Cardiac muscle cell (in vitro differentiated cells and primary cell): ENCODE measurements at regions not wholly inside any gene's neighbourhood (a gene's known extent, or its start where the extent isn't known, plus 50 kb on each side); places are given as distances from the start of the nearest gene placed in this dataset.

Experiments
- DNase-seq, 2 donors: peaks; one replicate each; pipeline versions ENCODE4 v3.0.0 to v3.0.0-alpha.2; 2010 to 2017; ENCODE audit warnings: low read depth in 1 of 2, low spot score in 1 of 2
- H3K27ac ChIP-seq: fragments of 200-600 bp; sonication (generic); 2 replicates; pipeline ENCODE4 v1.5.1; 2016
- H3K27me3 ChIP-seq: fragments of 200-600 bp; sonication (generic); 2 replicates; pipeline ENCODE4 v1.6.0; 2016; ENCODE audit warnings: control low read depth
- H3K36me3 ChIP-seq: fragments of 200-600 bp; sonication (generic); 2 replicates; pipeline ENCODE4 v1.5.1; 2016; ENCODE audit warnings: control low read depth
- H3K4me1 ChIP-seq: fragments of 200-600 bp; sonication (generic); 2 replicates; pipeline ENCODE4 v1.8.1; 2017; ENCODE audit warnings: low read depth, mild to moderate bottlenecking, mixed run types
- H3K4me3 ChIP-seq: fragments of 200-600 bp; sonication (generic); 2 replicates; pipeline ENCODE4 v1.5.1; 2016; ENCODE audit warnings: mild to moderate bottlenecking
- H3K9me3 ChIP-seq: fragments of 200-600 bp; sonication (generic); 2 replicates; pipeline ENCODE4 v1.5.1; 2017; ENCODE audit warnings: low read depth, mild to moderate bottlenecking, control low read depth
- TF ChIP-seq, protein P1 (sequence below): IDR thresholded peaks from 2 replicates; pipeline ENCODE4 v1.5.1; 2012; ENCODE audit warnings: low read depth, mild to moderate bottlenecking, low read length

DNA sequence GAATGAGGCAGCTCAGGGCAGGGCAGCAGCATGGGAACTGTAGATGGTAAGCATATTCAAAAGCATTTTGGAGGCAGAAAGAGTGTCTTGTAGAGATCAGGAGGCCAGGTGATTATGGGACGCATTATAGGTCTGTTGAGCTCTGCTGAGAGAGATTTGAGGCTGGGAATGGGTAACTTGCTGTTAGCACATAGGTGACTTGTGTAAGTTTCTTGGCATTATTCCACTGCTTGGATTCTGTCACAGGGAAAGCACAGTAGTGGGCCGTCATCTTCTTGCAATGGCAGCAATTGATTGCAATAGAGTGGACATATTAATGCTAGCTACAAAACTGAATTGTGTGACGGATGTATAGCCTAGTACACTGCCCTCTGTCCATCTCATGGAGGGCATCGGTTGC, 434.3 kb upstream of the IGFBP3 start:
- DNase-seq, result no peak
- Histone ChIP-seq H3K36me3 (no peaks in the 10 kb centered on the region), H3K27me3 (no peaks in the 10 kb centered on the region), H3K27ac (no peak overlapping the region), H3K4me1 (peaks cover 5% of the 10 kb centered on the region), H3K4me3 (no peak overlapping the region), H3K9me3 (no peaks in the 10 kb centered on the region)
- TF ChIP-seq, protein P1, sequence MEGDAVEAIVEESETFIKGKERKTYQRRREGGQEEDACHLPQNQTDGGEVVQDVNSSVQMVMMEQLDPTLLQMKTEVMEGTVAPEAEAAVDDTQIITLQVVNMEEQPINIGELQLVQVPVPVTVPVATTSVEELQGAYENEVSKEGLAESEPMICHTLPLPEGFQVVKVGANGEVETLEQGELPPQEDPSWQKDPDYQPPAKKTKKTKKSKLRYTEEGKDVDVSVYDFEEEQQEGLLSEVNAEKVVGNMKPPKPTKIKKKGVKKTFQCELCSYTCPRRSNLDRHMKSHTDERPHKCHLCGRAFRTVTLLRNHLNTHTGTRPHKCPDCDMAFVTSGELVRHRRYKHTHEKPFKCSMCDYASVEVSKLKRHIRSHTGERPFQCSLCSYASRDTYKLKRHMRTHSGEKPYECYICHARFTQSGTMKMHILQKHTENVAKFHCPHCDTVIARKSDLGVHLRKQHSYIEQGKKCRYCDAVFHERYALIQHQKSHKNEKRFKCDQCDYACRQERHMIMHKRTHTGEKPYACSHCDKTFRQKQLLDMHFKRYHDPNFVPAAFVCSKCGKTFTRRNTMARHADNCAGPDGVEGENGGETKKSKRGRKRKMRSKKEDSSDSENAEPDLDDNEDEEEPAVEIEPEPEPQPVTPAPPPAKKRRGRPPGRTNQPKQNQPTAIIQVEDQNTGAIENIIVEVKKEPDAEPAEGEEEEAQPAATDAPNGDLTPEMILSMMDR, result no peak

DNA sequence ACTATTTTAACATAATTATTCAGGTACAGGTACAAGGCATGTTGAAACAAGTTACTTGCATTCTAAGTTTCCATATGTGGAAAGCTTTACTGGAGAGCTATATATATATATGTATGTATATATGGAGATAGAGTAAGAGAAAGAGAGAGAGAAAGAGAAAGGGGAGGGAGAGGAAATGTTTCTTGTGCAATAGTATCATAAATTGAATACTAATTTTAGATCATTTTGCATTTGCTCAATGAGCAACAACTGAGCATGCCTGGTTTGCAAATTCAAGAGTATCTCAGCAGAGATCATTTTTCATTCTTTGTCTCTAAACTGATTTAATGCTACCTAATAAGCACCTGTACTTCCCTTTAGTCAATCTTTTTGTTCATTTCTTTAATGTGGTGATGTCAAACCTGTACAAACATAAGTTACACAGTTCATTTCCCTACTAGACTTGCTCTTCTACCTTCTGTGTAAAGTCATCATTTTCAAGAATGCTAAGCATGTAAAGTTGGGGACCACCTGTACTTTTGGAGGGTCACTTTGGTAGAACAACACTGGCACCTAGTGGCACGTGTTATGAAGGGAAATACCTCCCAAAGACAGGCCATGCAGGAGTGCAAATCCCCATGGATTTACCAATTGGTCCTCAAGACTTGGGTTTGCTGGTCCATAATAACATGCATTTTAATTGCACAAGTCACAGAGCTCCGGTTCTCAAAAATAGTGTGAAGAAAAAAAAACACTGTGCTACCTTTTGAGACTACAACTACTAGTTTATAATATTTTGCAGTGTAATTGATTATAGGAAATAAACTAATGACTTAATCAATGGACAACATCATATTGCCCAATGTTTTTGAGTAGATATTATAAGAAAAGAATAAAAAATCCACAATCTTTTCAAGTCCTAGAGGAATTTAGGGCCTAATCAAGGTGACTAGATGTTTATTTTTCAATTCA, 431.2 kb upstream of the IGFBP3 start:
- no peak overlapping the region for H3K27ac ChIP-seq
- peaks cover 5% of the 10 kb centered on the region for H3K4me1 ChIP-seq
- H3K4me3 ChIP-seq, result no peak overlapping the region
- TF ChIP-seq, protein P1, result peak; percentile 72
- no peaks in the 10 kb centered on the region for H3K27me3 ChIP-seq
- no peaks in the 10 kb centered on the region for H3K9me3 ChIP-seq
- DNase-seq, result peak; percentile 80 to 82
- H3K36me3 ChIP-seq, result no peaks in the 10 kb centered on the region

DNA sequence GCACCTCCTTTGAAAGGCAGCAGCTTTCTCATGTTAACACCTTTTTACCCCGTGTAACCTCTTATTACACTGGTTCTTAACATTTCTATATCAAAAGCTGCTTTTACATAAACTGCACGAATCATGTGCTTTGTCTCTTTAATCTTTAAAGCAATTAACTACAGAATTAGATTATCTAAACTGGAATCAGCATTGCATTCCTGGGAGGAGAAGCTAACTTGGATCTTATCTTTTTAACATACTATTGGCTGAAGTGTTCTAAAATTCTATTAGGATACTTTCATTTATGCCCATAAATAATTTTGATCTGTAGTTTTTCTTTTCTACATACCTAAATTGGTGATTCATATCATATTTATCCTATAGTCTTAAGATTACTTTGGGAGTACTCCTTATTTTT, 428.4 kb upstream of the IGFBP3 start:
- Histone ChIP-seq H3K27ac (no peak overlapping the region), H3K9me3 (no peaks in the 10 kb centered on the region), H3K4me1 (no peaks in the 10 kb centered on the region), H3K4me3 (no peak overlapping the region), H3K36me3 (no peaks in the 10 kb centered on the region), H3K27me3 (no peaks in the 10 kb centered on the region)
- no peak for DNase-seq
- TF ChIP-seq, protein P1, result no peak

DNA sequence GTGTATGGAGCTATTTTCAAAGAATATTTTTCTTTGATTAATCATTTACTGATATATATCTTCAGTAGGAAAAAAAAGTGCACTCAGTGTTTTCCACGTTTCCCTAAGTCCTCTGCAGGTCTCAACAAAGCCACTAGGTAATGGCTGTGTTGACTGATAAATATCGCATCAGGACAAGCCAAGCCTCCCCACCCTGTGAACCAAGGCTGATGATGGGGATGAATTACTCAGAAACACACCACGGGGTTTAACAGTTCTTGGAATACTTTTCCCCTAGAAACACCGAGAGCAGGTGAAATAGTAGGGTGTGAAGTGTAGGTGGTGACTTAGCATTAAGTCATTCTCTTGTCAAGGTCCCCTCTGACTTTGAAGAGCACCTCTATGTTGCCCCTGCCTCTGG, 423.5 kb upstream of the IGFBP3 start:
- Histone ChIP-seq H3K27me3 (no peaks in the 10 kb centered on the region), H3K36me3 (no peaks in the 10 kb centered on the region), H3K9me3 (no peaks in the 10 kb centered on the region), H3K4me3 (no peak overlapping the region), H3K27ac (no peak overlapping the region), H3K4me1 (no peaks in the 10 kb centered on the region)
- TF ChIP-seq, protein P1, result no peak
- no peak for DNase-seq

DNA sequence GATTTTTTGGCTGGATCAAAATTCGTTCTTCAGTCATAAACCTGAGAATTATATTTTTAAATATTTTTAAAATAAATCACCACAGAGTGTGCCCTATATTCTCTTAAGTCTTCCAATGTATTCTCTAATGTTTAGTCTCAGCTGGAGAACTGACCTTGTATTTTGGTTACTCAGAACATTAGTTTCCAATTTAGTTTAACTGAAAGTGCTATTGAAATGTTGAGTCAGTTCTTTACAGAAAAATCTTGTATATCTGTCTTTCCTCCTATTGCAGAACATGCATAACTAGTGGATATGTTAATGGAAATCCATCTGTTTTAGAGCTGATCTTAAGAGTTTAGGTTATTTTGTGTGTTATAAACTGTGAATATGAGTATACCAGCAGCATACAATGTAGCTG, 422.7 kb upstream of the IGFBP3 start:
- H3K4me1 ChIP-seq, result no peaks in the 10 kb centered on the region
- no peaks in the 10 kb centered on the region for H3K27me3 ChIP-seq
- H3K36me3 ChIP-seq, result no peaks in the 10 kb centered on the region
- H3K27ac ChIP-seq, result no peak overlapping the region
- TF ChIP-seq, protein P1, result no peak
- H3K4me3 ChIP-seq, result no peak overlapping the region
- no peaks in the 10 kb centered on the region for H3K9me3 ChIP-seq
- no peak for DNase-seq
